Astrocyte of the spinal cord (primary cell): ENCODE measurements at regions not wholly inside any gene's neighbourhood (a gene's known extent, or its start where the extent isn't known, plus 50 kb on each side); places are given as distances from the start of the nearest gene placed in this dataset.
"Not testable (repeated sequence)": the region's sequence is repeated elsewhere in the genome, so short reads cannot be mapped to it uniquely, and the experiment has no call there.

Experiments
- DNase-seq: peaks from one replicate; pipeline ENCODE4 v3.0.0; 2011; ENCODE audit warnings: low read depth, low spot score
- H3K4me3 ChIP-seq: 2 replicates; pipeline ENCODE4 v1.5.1; 2011; ENCODE audit warnings: low read depth, mild to moderate bottlenecking, low read length, moderate library complexity
- in situ Hi-C: cut with HindIII; loops from 2 replicates; pipeline ENCODE4 v1.10.0; 2017; ENCODE audit warnings: low sequenced_read_pairs
- TF ChIP-seq, protein P1 (sequence below): IDR thresholded peaks from 2 replicates; pipeline ENCODE4 v1.5.1; 2012; ENCODE audit warnings: low read depth, mild to moderate bottlenecking, low read length, inconsistent platforms

- DNase-seq: no peak
- H3K4me3 ChIP-seq: no peak overlapping the region
- TF ChIP-seq, protein P1, sequence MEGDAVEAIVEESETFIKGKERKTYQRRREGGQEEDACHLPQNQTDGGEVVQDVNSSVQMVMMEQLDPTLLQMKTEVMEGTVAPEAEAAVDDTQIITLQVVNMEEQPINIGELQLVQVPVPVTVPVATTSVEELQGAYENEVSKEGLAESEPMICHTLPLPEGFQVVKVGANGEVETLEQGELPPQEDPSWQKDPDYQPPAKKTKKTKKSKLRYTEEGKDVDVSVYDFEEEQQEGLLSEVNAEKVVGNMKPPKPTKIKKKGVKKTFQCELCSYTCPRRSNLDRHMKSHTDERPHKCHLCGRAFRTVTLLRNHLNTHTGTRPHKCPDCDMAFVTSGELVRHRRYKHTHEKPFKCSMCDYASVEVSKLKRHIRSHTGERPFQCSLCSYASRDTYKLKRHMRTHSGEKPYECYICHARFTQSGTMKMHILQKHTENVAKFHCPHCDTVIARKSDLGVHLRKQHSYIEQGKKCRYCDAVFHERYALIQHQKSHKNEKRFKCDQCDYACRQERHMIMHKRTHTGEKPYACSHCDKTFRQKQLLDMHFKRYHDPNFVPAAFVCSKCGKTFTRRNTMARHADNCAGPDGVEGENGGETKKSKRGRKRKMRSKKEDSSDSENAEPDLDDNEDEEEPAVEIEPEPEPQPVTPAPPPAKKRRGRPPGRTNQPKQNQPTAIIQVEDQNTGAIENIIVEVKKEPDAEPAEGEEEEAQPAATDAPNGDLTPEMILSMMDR: no peak
- in situ Hi-C loops: no loop called here
These were observed 213.9 kb downstream of the UNC5CL start for GRCh38 chr6:40825102-40825501.

DNA sequence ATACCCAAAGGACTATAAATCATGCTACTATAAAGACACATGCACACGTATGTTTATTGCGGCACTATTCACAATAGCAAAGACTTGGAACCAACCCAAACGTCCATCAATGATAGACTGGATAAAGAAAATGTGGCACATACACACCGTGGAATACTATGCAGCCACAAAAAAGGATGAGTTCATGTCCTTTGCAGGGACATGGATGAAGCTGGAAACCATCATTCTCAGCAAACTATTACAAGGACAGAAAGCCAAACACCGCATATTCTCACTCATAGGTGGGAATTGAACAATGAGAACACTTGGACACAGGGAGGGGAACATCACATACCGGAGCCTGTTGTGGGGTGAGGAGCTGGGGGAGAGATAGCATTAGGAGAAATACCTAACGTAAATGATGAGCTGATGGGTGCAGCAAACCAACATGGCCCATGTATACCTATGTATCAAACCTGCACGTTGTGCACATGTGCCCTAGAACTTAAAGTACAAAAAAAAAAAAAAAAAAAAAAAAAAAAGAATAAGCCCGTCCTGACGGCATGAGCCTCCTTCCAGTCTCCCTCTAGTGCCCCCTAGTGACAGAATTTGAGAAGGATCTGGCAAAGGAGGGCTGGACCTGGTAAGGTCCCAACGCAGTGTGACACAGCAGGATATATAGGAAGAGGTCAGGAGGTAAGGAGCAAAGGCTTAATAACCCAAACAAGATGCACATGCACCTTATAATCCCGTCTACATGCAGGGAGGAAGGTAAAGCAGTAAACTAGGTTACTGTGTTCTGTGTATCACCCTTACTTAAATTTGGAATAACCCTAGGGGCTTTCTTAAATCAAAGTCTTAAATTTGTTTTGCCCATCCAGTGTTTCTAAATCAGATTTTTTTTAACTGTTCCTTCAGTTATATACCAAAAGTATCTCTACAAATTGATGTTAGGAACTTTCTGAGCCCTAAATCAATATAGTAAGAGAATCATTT, 214.8 kb downstream of the UNC5CL start:
- TF ChIP-seq, protein P1: peak; percentile 71
- in situ Hi-C loops, H3K4me3 ChIP-seq: not testable (repeated sequence)
- peak; percentile 55 for DNase-seq

- TF ChIP-seq, protein P1: no peak
- in situ Hi-C loops: no loop called here
- no peak overlapping the region for H3K4me3 ChIP-seq
- no peak for DNase-seq
These were observed 216.4 kb downstream of the UNC5CL start for GRCh38 chr6:40822619-40823018.

- no peak for DNase-seq
- TF ChIP-seq, protein P1: no peak
- H3K4me3 ChIP-seq: no peak overlapping the region
- in situ Hi-C loops: no loop called here
These were observed 219.7 kb downstream of the UNC5CL start for GRCh38 chr6:40819182-40819834.

DNA sequence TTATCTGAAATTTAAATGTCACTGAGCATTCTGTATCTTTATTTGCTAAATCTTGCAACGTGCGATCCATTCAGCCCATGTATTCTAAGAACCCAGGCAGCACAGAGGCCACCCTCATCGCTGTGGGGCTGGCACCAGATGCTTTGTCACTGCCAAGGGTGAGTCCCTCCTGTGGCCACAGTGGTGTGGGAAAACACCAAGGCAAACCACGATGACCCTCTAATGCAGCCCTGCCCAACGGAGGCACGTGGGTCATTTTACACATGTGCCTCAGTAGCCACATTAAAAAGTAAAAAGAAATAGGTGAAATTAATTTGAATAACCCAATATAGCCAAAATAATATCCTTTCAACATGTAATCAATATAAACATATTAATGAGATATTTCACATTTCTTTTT, 221.7 kb downstream of the UNC5CL start:
- TF ChIP-seq, protein P1: no peak
- DNase-seq: no peak
- H3K4me3 ChIP-seq: no peak overlapping the region
- in situ Hi-C loops: no loop called here

DNA sequence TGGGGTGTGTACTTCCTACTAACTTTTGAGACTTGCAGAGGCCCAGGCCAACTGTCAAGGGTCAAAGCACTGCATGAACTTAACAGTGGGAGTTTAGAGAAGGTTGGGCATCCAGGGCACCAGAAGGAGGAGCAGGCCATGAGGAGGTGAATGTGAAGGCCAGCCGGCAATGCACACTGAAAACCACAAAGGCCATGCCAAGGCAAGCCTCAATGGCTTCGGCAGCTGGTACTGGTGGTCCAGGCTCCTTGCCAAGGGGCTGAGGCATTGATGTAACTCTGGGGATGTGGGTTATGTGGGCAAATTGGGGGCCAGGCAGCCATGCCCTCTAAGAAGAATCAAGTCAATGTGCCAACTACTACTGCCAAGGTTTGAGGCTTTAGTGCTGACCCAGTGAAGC, 222.4 kb downstream of the UNC5CL start:
- in situ Hi-C loops: no loop called here
- no peak overlapping the region for H3K4me3 ChIP-seq
- TF ChIP-seq, protein P1: no peak
- DNase-seq: no peak
